ENCODE measurements at regions not wholly inside any gene's neighbourhood (a gene's known extent, or its start where the extent isn't known, plus 50 kb on each side); places are given as distances from the start of the nearest gene placed in this dataset.

- no peak overlapping the region for H3K4me3 ChIP-seq (ENCODE audit: low read depth, low read length)
- TF ChIP-seq CTCF (IDR thresholded peaks at IDR 0.05; ENCODE audit: low read depth, low read length, missing control alignments), result no peak
- no peak for DNase-seq (ENCODE audit: low read depth)
Observed at GRCh38 chr13:54958781-54959180, 1930.2 kb downstream of the OLFM4 start.

DNA sequence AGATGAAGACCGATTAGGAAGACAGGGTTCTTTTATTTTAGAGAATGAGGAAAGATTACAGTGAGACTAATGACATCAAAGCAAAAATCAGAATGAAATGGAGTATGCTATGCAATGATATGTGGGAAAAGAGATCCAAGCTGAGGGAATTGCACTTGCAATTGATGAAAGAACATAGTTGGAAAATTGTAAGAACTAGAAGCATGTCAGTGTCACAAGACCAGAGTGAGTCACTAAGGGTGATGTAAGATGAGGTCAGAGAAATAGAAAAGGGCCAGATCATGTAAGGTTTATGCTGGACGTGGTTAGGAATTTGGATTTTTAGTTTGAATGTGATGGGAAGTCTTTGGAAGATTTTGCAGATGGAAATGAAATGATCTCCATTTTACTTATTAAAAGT is 1937.3 kb downstream of the OLFM4 start:
- no peak for TF ChIP-seq CTCF (IDR thresholded peaks at IDR 0.05; ENCODE audit: low read depth, low read length, missing control alignments)
- DNase-seq (ENCODE audit: low read depth), result no peak
- H3K4me3 ChIP-seq (ENCODE audit: low read depth, low read length), result no peak overlapping the region

DNA sequence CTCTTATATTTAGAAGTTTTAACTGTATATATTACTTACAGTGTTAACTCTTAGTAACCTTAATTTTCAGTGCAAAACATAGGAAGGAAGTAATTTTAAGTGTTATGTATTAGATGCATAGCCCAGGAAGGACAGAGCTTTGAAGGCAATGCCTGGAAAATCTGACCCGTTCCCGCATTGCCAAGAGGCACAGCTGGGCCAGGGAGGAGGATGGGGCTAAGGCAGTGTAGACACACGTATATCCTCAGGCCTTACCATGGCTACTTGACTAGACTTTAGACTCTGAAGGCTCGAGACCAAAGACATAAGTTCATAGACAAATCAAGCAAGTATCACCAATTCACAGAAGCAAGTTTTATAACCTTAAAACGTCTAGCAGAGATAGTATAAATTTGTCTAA is 1944.2 kb downstream of the OLFM4 start:
- no peak overlapping the region for H3K4me3 ChIP-seq (ENCODE audit: low read depth, low read length)
- no peak for TF ChIP-seq CTCF (IDR thresholded peaks at IDR 0.05; ENCODE audit: low read depth, low read length, missing control alignments)

GRCh38 chr13:54975676-54976075 is 1947.1 kb downstream of the OLFM4 start:
- DNase-seq (ENCODE audit: low read depth), result no peak
- TF ChIP-seq CTCF (IDR thresholded peaks at IDR 0.05; ENCODE audit: low read depth, low read length, missing control alignments), result no peak

More for the DNA sequence above, 1944.2 kb downstream of the OLFM4 start:
- no peak for DNase-seq (ENCODE audit: low read depth)

GRCh38 chr13:54980651-54981050 is 1952.0 kb downstream of the OLFM4 start:
- H3K4me3 ChIP-seq (ENCODE audit: low read depth, low read length), result no peak overlapping the region
- no peak for TF ChIP-seq CTCF (IDR thresholded peaks at IDR 0.05; ENCODE audit: low read depth, low read length, missing control alignments)
- no peak for DNase-seq (ENCODE audit: low read depth)

More at GRCh38 chr13:54975676-54976075, 1947.1 kb downstream of the OLFM4 start:
- no peak overlapping the region for H3K4me3 ChIP-seq (ENCODE audit: low read depth, low read length)

- no peak overlapping the region for H3K4me3 ChIP-seq (ENCODE audit: low read depth, low read length)
- no peak for TF ChIP-seq CTCF (IDR thresholded peaks at IDR 0.05; ENCODE audit: low read depth, low read length, missing control alignments)
- DNase-seq (ENCODE audit: low read depth), result no peak
Observed at GRCh38 chr13:54989418-54989817, 1960.8 kb downstream of the OLFM4 start.

- TF ChIP-seq CTCF (IDR thresholded peaks at IDR 0.05; ENCODE audit: low read depth, low read length, missing control alignments), result no peak
- DNase-seq (ENCODE audit: low read depth), result no peak
- no peak overlapping the region for H3K4me3 ChIP-seq (ENCODE audit: low read depth, low read length)
Observed at GRCh38 chr13:54999399-54999907, 1970.8 kb downstream of the OLFM4 start.
